ENCODE measurements at regions not wholly inside any gene's neighbourhood (a gene's known extent, or its start where the extent isn't known, plus 50 kb on each side); places are given as distances from the start of the nearest gene placed in this dataset.
"Not testable (repeated sequence)": the region's sequence is repeated elsewhere in the genome, so short reads cannot be mapped to it uniquely, and the experiment has no call there.

GRCh38 chr5:164505791-164506190 lies 1000.4 kb downstream of the MAT2B start:
- DNase-seq (ENCODE audit: low spot score): no peak

- DNase-seq (ENCODE audit: low spot score): no peak
These were observed 1012.8 kb downstream of the MAT2B start for GRCh38 chr5:164518067-164518740.

- DNase-seq (ENCODE audit: low spot score): no peak
These were observed 1013.3 kb downstream of the MAT2B start for GRCh38 chr5:164518741-164519080.

DNA sequence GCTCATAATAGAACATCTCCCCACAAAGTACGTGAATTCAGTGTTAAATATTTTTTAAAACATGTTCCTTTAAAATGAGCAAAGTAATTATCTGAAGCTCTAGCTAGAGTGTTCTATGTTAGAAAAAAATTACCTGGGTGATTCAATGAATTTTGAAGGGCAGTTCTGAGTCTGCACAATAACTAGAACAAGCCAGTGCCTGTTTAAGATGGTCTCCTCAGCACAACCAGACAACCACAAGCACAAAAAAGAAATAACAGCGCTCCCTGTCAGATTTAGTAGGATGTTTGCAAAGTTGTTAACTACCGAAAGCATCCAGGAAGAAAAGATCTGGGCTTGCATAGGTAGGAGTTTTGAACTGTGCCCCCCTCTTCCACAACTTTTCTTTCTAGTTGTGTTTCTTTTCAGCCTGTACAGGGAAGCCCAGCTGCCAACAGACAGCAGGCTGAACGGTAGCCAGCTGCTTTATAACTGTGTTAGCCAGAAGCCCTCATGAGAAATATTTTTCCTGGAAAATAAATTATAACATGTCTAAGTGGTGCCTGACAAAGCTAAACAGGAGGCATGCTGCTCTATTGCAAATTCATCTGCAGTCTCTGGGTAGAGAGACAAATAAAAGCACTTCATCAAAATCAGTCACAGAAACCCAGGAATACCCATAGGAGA lies 1026.9 kb downstream of the MAT2B start:
- DNase-seq (ENCODE audit: low spot score): no peak

DNA sequence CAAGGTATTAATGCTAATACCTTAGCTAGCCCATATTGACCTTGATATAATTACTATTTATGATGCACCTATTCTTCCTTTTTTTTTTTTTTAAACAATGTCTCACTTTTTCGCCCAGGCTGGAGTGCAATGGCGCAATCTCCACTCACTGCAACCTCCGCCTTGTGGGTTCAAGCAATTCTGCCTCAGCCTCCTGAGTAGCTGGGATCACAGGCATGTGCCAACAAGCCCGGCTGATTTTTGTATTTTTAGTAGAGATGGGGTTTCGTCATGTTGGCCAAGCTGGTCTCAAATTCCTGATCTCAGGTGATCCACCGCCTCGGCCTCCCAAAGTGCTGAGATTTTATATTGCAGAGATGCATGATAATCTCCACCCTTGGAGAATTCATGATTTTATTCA lies 1028.0 kb downstream of the MAT2B start:
- not testable (repeated sequence) for DNase-seq (ENCODE audit: low spot score)

DNA sequence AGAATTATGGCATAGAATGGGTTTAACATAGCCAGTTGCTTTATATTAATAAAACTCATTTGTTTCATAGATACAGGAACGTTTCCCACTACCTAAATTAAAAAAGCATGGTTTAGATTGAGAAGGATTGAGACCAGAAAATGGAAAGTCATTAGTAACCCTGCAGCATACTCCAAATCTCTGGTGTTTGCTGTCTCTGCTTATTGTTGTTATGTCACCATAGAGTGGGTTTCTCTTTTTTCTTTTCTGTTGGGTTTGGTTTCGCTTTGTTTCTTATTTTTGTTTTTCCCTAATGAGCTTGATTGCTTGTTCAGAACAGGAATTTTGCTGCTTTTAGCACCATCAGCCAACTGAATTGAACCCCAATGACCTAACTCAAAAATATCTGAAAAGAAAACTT lies 1034.8 kb downstream of the MAT2B start:
- DNase-seq (ENCODE audit: low spot score): no peak

DNA sequence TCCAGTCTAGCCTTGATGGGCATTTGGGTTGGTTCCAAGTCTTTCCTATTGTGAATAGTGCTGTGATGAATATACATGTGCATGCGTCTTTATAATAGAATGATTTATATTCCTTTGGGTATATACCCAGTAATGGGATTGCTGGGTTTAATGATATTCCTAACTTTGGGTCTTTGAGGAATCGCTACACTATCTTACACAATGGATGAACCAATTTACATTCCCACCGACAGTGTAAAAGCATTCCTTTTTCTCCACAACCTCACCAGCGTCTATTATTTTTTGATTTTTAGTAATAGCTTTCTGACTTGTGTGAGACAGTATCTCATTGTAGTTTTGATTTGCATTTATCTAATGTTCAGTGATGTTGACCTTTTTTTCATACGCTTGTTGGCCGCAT lies 1040.1 kb downstream of the MAT2B start:
- DNase-seq (ENCODE audit: low spot score): no peak

GRCh38 chr5:164553851-164554250 lies 1048.4 kb downstream of the MAT2B start:
- no peak for DNase-seq (ENCODE audit: low spot score)

DNA sequence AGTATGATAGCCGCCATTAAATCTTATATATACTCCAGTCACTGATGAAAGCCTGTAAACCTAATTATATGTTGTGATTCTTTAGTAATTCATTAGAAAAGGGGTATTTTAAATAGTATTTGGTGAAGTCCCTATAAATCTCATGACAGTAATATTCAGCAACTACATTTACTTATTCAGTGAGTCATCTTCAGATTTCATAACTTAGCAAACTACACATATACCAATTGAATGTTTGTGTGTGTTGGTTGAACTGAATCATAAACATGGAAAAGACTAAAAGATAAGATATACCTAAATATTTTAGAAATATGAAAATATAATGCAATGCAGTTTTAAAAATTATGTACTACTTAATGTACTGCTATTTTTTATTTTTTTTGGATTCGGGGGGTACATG lies 1050.4 kb downstream of the MAT2B start:
- no peak for DNase-seq (ENCODE audit: low spot score)

GRCh38 chr5:164560216-164560615 lies 1054.8 kb downstream of the MAT2B start:
- no peak for DNase-seq (ENCODE audit: low spot score)

- DNase-seq (ENCODE audit: low spot score): no peak
These were observed 1056.8 kb downstream of the MAT2B start for GRCh38 chr5:164561933-164562872.

DNA sequence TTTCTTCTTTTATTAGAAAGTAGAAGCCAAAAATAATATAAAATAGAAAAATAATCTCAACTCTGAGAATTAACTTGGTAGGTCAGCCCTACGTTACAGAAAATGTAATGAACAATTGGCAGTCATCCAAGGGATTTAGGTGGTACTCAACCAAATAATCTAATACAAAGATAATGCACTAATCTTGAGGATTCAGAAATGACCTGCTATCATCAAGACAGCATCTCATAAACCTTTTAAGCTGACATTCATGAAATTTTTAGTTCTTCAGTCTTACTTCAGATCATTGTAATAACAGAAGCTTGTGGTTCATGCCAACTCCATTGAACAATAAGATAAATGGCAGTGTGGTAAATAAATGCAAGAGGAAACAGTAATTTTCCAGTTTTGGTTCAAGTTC lies 1058.0 kb downstream of the MAT2B start:
- no peak for DNase-seq (ENCODE audit: low spot score)

DNA sequence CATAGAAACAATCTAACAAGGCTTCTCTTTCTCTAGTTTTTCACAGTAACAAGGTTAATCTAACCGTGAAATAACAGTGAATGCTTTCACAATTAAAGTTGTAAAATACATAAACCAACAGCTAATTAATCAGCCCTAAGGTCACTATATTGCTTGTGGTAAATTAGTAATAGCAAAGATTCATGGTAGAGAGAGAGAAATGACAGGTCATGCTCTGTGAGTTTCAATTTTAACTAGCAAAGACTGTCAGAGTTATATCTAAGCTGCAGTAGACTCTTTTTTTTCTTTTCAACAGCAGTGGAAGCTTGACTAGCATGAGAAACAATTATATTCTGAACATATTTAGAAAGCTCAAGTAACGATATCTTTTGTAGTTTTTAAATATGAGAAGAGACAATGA lies 1068.0 kb downstream of the MAT2B start:
- no peak for DNase-seq (ENCODE audit: low spot score)

DNA sequence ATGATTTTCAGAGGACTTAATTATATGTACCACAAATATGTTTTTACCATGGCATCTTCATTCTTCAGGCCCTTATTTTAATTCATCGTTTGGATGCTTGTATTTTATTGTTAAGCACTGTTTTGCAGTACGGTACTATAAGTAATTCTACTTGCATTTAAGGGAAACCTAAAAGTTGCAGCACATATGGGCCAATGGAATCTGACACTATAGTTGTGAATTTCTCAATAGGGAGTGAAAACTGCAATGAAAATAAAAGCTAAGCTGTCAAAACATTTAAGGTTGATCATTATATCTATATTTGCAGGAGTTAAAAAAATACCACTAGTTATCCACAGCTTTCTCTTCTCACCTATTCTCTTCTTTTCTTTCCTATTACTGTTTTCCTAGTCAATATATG lies 1071.8 kb downstream of the MAT2B start:
- no peak for DNase-seq (ENCODE audit: low spot score)

DNA sequence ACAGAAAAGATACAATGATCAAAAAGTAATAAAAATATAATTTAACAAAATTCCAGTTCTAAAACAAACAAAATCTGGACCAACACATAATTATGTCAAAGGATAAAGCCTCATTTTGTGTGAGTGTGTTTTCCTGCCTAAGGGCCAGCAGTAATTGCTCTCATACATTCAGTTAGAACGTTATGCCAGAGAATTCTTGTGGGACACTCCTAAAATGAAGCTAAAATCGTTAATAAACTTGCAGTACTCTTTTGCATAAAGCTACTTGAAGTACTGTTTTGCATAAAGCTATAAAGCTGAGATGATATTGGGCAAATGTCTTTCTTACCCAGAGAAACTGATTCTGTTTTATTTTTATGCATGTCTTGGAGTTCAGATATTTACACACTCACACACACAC lies 1072.3 kb downstream of the MAT2B start:
- no peak for DNase-seq (ENCODE audit: low spot score)

DNA sequence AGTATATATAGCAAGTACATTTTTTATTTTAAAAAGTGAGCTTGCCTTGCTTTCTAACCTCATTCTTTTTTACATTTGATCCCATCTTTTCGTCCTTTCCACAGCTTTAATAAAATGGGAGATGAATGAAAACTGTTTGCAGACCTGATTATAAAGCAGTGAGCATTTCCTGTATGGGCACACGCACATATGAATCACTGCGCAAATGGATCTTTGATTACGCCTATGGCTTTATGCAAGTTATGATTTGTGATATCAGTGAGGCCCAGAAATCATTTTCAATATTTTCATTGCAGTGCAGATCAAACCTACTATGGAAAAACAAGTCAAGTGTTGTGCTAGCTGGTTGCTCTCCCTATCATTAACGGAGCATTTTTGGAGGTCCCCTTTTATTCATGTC lies 1073.0 kb downstream of the MAT2B start:
- no peak for DNase-seq (ENCODE audit: low spot score)

- DNase-seq (ENCODE audit: low spot score): no peak
These were observed 1073.5 kb downstream of the MAT2B start for GRCh38 chr5:164578911-164579310.

GRCh38 chr5:164580155-164580554 lies 1074.7 kb downstream of the MAT2B start:
- no peak for DNase-seq (ENCODE audit: low spot score)

DNA sequence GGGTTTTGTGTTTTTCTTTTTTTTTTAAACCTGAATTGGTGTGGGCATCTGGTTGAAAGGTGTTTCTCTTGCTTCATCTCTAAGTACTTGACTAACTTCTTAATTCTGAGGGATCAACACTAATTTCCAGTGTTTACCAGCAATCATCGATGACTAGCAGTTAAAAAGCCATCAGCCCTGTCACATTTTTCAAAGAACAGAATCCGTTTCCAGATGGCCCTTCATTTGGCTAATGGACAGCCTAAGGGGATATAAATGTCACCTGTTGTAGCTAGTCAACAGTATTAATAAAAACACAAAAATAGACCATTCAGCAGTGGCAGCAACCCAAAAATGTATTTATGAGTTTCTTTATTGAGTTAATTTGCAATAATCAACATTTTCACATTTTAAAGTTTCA lies 1076.5 kb downstream of the MAT2B start:
- DNase-seq (ENCODE audit: low spot score): no peak

- DNase-seq (ENCODE audit: low spot score): no peak
These were observed 1088.6 kb downstream of the MAT2B start for GRCh38 chr5:164593982-164594381.

GRCh38 chr5:164597293-164597900 lies 1092.0 kb downstream of the MAT2B start:
- no peak for DNase-seq (ENCODE audit: low spot score)

- DNase-seq (ENCODE audit: low spot score): no peak
These were observed 1094.9 kb downstream of the MAT2B start for GRCh38 chr5:164600274-164600673.
